ENCODE measurements at regions not wholly inside any gene's neighbourhood (a gene's known extent, or its start where the extent isn't known, plus 50 kb on each side); places are given as distances from the start of the nearest gene placed in this dataset.

- FAIRE-seq = no peak
- CTCF ChIA-PET (ENCODE audit: low intra/inter-chr PET ratio, low total read pairs) = no interaction called here
- ATAC-seq = no peak
- H4K20me1 ChIP-seq (ENCODE audit: insufficient read depth, low read length) = no peaks in the 10 kb centered on the region
- H2AFZ ChIP-seq (ENCODE audit: low read length) = no peak overlapping the region
- POLR2A ChIA-PET = no interaction called here
- H3K4me2 ChIP-seq (ENCODE audit: low read depth, low read length) = no peak overlapping the region
- no peak overlapping the region for H3K4me3 ChIP-seq (replicated peaks in 1 of 3; ENCODE audit: insufficient read depth in 1 of 3, low read depth in 2 of 3, low read length in 3 of 3)
- no peaks in the 10 kb centered on the region for H3K36me3 ChIP-seq (replicated peaks in 1 of 2; ENCODE audit: control insufficient read depth in 1 of 2, insufficient read depth in 2 of 2, low read length in 2 of 2)
- WGBS (ENCODE audit: low lambda C conversion rate) = 3% methylated on average over 1 of the region's 1 CpG
- no TSS peak for BruUV-seq (replicated peaks)
- intact Hi-C loops (cut with micrococcal nuclease; ENCODE audit: unreplicated experiment) (no loop called here), in situ Hi-C loops (cut with HindIII; ENCODE audit: extremely low pct_ligation_motif_present, low pct_unique_long_range_greater_than_20kb) (no loop called here)
- no peaks in the 10 kb centered on the region for H3K9me3 ChIP-seq (ENCODE audit: low read length)
- no peaks in the 10 kb centered on the region for H3K79me2 ChIP-seq (ENCODE audit: insufficient read depth, low read length)
- TF ChIP-seq FOXK1 (CRISPR knock-in tag; IDR thresholded peaks at IDR 0.05; ENCODE audit: borderline replicate concordance, low read depth) = no peak
- no peak for TF ChIP-seq ATF6 (CRISPR knock-in tag; conservative IDR thresholded peaks at IDR 0.05)
- TF ChIP-seq TFAP4 (IDR thresholded peaks at IDR 0.05; ENCODE audit: borderline replicate concordance, low read depth) = no peak
- no peak for TF ChIP-seq TARDBP (CRISPR knock-in tag; IDR thresholded peaks at IDR 0.05)
- no peak for TF ChIP-seq ZNF784 (CRISPR knock-in tag; IDR thresholded peaks at IDR 0.05; ENCODE audit: borderline replicate concordance)
- no peak for TF ChIP-seq ZBTB21 (CRISPR knock-in tag; IDR thresholded peaks at IDR 0.05)
- H3K27ac ChIP-seq (ENCODE audit: extremely low read length, insufficient read depth, low read length) = no peak overlapping the region
- H3K9ac ChIP-seq (ENCODE audit: insufficient read depth, low read depth, low read length) = no peak overlapping the region
- H3K27me3 ChIP-seq (ENCODE audit: control insufficient read depth in 1 of 2, insufficient read depth in 2 of 2, low read length in 2 of 2) = no peaks in the 10 kb centered on the region
- no peaks in the 10 kb centered on the region for H3K4me1 ChIP-seq (ENCODE audit: insufficient read depth, low read length)
- DNase-seq (ENCODE audit: low spot score) = no peak
Observed at GRCh38 chr18:60202708-60203107, 169.9 kb downstream of the MC4R start.
